ENCODE measurements at regions not wholly inside any gene's neighbourhood (a gene's known extent, or its start where the extent isn't known, plus 50 kb on each side); places are given as distances from the start of the nearest gene placed in this dataset.

- no peak for TF ChIP-seq POLR2AphosphoS5 (IDR thresholded peaks at IDR 0.05)
- no peak for TF ChIP-seq CTCF (IDR thresholded peaks at IDR 0.05)
- no peak for TF ChIP-seq POLR2A (IDR thresholded peaks at IDR 0.05)
Observed at GRCh38 chr7:106190589-106191330, 78.6 kb upstream of the SYPL1 start.

Data from prostate gland (tissue), 2 donors.